Keratinocyte (primary cell): ENCODE measurements at regions not wholly inside any gene's neighbourhood (a gene's known extent, or its start where the extent isn't known, plus 50 kb on each side); places are given as distances from the start of the nearest gene placed in this dataset.

Source experiments
- DNase-seq: peaks from one replicate; pipeline ENCODE4 v3.0.0-alpha.2; 2011; ENCODE audit warnings: low read depth, missing footprints, low spot score
- FAIRE-seq: peaks from 2 replicates; lab custom pipeline; 2011; peaks lifted over from hg19 to GRCh38; lab: Jason Lieb, UNC
- H2AFZ ChIP-seq: 2 replicates; pipeline ENCODE4 v1.6.0; 2012; ENCODE audit warnings: low read length, control low read depth, inconsistent platforms; ENCODE audit not compliant: control insufficient read depth
- H3K27ac ChIP-seq: 2 replicates; pipeline ENCODE4 v1.5.1; 2011; ENCODE audit warnings: low read length; ENCODE audit not compliant: control insufficient read depth, insufficient read depth
- H3K27me3 ChIP-seq: 3 replicates; pipeline ENCODE4 v1.6.0; 2011; ENCODE audit warnings: low read length; ENCODE audit not compliant: control insufficient read depth, insufficient read depth; ENCODE audit errors: extremely low read depth
- H3K36me3 ChIP-seq, 2 experiments: 2 replicates in 1 of 2; 3 replicates in 1 of 2; pipeline ENCODE4 v1.5.1; 2011; ENCODE audit warnings: low read length in 2 of 2, mild to moderate bottlenecking in 1 of 2; ENCODE audit not compliant: control insufficient read depth in 2 of 2, insufficient read depth in 2 of 2; ENCODE audit errors: extremely low read depth in 1 of 2
- H3K4me1 ChIP-seq: 3 replicates; pipeline ENCODE4 v1.5.1; 2011; ENCODE audit warnings: low read length; ENCODE audit not compliant: control insufficient read depth, insufficient read depth; ENCODE audit errors: extremely low read depth
- H3K4me2 ChIP-seq: 3 replicates; pipeline ENCODE4 v1.6.0; 2011; ENCODE audit warnings: low read depth, low read length; ENCODE audit not compliant: control insufficient read depth, insufficient read depth; ENCODE audit errors: extremely low read depth
- H3K4me3 ChIP-seq, 3 experiments: fragments of 200-600 bp in 1 of 3; sonication (generic) in 1 of 3; 2 replicates in 2 of 3; 3 replicates in 1 of 3; pipeline ENCODE4 v1.5.1; 2011 to 2016; ENCODE audit warnings: low read length in 3 of 3, mild to moderate bottlenecking in 3 of 3, control low read depth in 2 of 3, inconsistent platforms in 1 of 3, low read depth in 1 of 3, mixed read lengths in 1 of 3, mixed run types in 1 of 3, moderate library complexity in 1 of 3; ENCODE audit not compliant: control insufficient read depth in 2 of 3, insufficient read depth in 2 of 3; ENCODE audit errors: extremely low read depth in 1 of 3
- H3K79me2 ChIP-seq: 2 replicates; pipeline ENCODE4 v1.6.0; 2012; ENCODE audit warnings: low read length; ENCODE audit not compliant: control insufficient read depth, insufficient read depth
- H3K9ac ChIP-seq: 3 replicates; pipeline ENCODE4 v1.6.0; 2011; ENCODE audit warnings: low read length; ENCODE audit not compliant: control insufficient read depth, insufficient read depth; ENCODE audit errors: extremely low read depth
- H3K9me1 ChIP-seq: 3 replicates; pipeline ENCODE4 v1.6.0; 2011; ENCODE audit warnings: low read length; ENCODE audit not compliant: control insufficient read depth, insufficient read depth; ENCODE audit errors: extremely low read depth
- H3K9me3 ChIP-seq: 2 replicates; pipeline ENCODE4 v1.5.1; 2012; ENCODE audit warnings: low read depth, low read length; ENCODE audit not compliant: control insufficient read depth
- H4K20me1 ChIP-seq: 3 replicates; pipeline ENCODE4 v1.6.0; 2011; ENCODE audit warnings: low read length; ENCODE audit not compliant: control insufficient read depth, insufficient read depth; ENCODE audit errors: extremely low read depth
- CTCF ChIP-seq, 3 experiments: IDR thresholded peaks in 1 of 3; conservative IDR thresholded peaks in 1 of 3; optimal IDR thresholded peaks in 1 of 3; 2 replicates in 2 of 3; 3 replicates in 1 of 3; pipeline versions ENCODE3 to v1.5.1; 2011; ENCODE audit warnings: low read length in 3 of 3, mild to moderate bottlenecking in 3 of 3, moderate library complexity in 2 of 3, control low read depth in 1 of 3, inconsistent platforms in 1 of 3; ENCODE audit not compliant: insufficient read depth in 2 of 3; ENCODE audit errors: extremely low read depth in 1 of 3
- EZH2 ChIP-seq: IDR thresholded peaks from one replicate; pipeline ENCODE4 v1.6.1; 2012; ENCODE audit warnings: inconsistent platforms, mild to moderate bottlenecking, low read length, moderate library complexity
- dilution Hi-C: fragments of 300-500 bp; cut with MboI; formaldehyde crosslinking; loops from one replicate; pipeline ENCODE4 v1.7.0; 2020; ENCODE audit warnings: low sequenced_read_pairs; ENCODE audit not compliant: extremely low pct_ligation_motif_present

GRCh38 chr5:28046596-28046995 lies 1008.2 kb upstream of the CDH9 start:
- Histone ChIP-seq H3K27me3 (no peaks in the 10 kb centered on the region), H3K36me3 (no peaks in the 10 kb centered on the region), H3K4me2 (no peak overlapping the region), H3K9me1 (no peaks in the 10 kb centered on the region), H2AFZ (no peak overlapping the region), H3K4me3 (no peak overlapping the region), H3K9me3 (no peaks in the 10 kb centered on the region), H3K79me2 (no peaks in the 10 kb centered on the region), H3K27ac (no peak overlapping the region), H4K20me1 (no peaks in the 10 kb centered on the region), H3K4me1 (no peaks in the 10 kb centered on the region), H3K9ac (no peak overlapping the region)
- FAIRE-seq (no peak), DNase-seq (no peak)
- dilution Hi-C loops = no loop called here
- TF ChIP-seq CTCF (optimal IDR thresholded peaks at IDR 0.05 in 1 of 3, IDR thresholded peaks at IDR 0.05 in 1 of 3, conservative IDR thresholded peaks at IDR 0.05 in 1 of 3; ENCODE audit: extremely low read depth in 1 of 3, insufficient read depth in 2 of 3, low read length in 3 of 3) (no peak), EZH2 (no peak)

GRCh38 chr5:28027851-28028250 lies 989.5 kb upstream of the CDH9 start:
- no peaks in the 10 kb centered on the region for H3K36me3 ChIP-seq
- dilution Hi-C loops = no loop called here
- H3K79me2 ChIP-seq = no peaks in the 10 kb centered on the region
- no peak overlapping the region for H3K27ac ChIP-seq
- no peaks in the 10 kb centered on the region for H3K9me3 ChIP-seq
- H3K9ac ChIP-seq = no peak overlapping the region
- no peaks in the 10 kb centered on the region for H4K20me1 ChIP-seq
- no peak overlapping the region for H3K4me3 ChIP-seq
- H3K4me1 ChIP-seq = no peaks in the 10 kb centered on the region
- H3K9me1 ChIP-seq = no peaks in the 10 kb centered on the region
- no peak for TF ChIP-seq CTCF (optimal IDR thresholded peaks at IDR 0.05 in 1 of 3, IDR thresholded peaks at IDR 0.05 in 1 of 3, conservative IDR thresholded peaks at IDR 0.05 in 1 of 3; ENCODE audit: extremely low read depth in 1 of 3, insufficient read depth in 2 of 3, low read length in 3 of 3)
- TF ChIP-seq EZH2 = no peak
- no peak overlapping the region for H2AFZ ChIP-seq
- FAIRE-seq (no peak), DNase-seq (no peak)
- H3K4me2 ChIP-seq = no peak overlapping the region
- no peaks in the 10 kb centered on the region for H3K27me3 ChIP-seq
